Myocyte (in vitro differentiated cells): ENCODE measurements at regions not wholly inside any gene's neighbourhood (a gene's known extent, or its start where the extent isn't known, plus 50 kb on each side); places are given as distances from the start of the nearest gene placed in this dataset.
A peak's percentile ranks its signal among the peaks of the same experiment; 100 is the strongest.

Source experiments
- DNase-seq: peaks from one replicate; pipeline ENCODE4 v3.0.0-alpha.2; 2012; ENCODE audit warnings: low read depth

DNA sequence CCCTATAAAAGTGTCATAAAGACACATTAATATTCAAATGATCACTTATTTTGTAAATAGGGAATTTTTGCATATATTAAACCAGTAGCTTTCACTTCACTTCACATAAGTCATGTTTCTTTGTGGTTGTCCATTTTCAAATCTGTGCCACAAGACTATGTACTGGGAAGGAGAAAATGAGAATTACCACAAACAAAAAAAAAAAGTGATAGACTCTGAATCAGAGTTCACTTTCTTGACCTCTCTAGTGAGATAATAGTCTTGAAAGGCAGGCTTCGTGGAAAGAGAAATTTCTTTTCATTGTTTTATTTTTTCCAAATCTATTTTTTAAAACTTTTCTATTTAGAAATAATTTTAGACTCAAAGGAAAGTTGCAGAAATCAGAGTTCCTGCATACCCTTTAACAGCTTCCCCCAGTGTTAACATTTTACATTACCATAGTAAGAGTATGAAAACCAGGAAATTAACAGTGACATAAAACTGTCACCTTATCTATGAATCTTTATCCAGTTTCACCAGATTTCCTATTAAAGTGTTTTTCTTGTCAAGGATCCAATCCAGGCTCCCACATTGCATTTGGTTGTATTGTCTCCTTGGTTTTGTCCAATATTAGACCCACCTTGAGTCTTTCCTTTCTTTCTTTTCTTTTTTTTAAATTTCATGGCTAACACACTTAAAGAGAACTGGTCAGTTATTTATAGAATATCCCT is 215.4 kb upstream of the PGRMC2 start:
- DNase-seq, result no peak

DNA sequence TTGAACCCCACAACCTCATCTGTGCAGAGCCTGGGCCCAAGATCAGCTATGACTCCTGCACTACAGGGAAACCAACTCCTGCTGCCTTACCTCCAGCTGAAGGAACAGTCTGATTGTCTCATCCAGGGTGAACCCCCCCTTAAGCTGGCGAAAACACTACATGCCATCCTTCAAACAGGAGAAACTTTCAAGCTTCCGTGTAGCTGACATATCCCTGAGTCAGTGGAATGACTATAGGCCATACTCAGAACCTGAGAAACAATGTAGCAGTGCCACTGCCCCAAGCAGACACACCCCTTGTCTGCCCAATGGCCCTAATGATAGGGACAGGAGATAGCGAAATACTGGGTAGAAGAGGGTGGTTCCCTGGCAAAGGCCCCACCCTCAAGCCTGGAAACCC is 213.6 kb upstream of the PGRMC2 start:
- no peak for DNase-seq

DNA sequence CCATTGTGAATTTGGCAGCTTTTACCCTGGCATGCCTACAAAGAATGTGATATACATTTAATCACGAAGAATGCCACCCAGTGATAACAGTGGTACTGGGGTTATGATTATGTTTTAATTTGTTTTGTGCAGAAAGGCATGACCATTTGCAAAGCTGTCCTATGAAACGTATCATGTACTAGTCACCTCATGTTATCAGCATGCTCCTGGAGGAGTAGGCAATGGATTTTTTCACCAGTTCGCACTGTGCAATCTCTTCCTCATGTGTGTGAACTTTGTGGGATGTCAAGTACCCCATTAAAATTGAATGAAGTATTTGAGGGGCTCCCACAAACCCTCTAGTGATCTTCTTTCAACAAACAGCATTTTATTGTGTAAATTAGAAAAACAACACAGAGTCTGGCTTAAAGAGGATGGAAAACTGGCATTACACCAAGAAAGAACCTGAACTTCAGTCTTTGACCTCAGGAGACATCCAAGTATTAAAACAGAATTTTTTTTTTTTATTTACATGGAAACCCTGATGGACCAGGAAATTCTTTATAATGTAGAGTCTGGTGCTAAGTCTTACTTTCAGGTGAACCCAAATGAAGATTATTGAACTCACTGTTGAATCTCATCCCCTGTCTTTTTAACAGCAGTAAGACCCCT is 200.6 kb upstream of the PGRMC2 start:
- no peak for DNase-seq

DNA sequence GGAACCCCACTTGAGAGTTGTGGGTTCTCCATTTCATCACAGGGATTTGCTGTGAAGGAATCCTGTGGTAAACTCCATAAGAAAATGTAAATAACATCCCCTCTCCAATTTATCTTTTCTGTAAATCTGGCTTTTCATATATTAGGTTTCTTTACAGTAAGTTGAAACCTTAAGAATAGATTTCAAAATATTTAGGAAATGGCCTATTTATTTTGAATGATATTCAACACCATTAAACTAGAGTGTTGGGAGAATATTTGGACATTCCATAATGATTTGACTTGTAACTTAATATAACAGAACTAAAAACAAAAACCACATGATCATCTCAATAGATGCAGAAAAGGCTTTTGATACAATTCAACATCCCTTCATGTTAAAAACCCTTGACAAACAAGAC is 197.3 kb upstream of the PGRMC2 start:
- DNase-seq, result no peak

DNA sequence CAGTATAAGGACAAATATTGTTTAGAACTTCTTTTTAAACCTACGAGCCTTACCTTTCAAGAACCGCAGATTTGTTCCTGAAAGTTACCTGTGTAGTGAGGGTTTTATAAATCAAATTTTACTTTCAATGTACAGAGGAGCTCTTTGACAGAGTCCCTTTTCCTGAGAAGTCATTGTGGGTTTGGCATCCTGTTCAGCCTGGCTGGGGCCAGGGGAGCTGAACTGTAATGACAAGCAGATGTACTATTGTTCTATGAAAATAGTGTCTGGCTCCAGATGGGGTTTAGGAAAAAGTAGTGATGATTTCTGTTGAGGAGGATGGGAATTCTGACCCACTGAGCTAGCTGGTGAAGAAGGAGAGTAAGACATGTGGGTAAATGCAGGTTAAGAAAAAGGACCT is 196.2 kb upstream of the PGRMC2 start:
- DNase-seq, result peak; percentile 40

DNA sequence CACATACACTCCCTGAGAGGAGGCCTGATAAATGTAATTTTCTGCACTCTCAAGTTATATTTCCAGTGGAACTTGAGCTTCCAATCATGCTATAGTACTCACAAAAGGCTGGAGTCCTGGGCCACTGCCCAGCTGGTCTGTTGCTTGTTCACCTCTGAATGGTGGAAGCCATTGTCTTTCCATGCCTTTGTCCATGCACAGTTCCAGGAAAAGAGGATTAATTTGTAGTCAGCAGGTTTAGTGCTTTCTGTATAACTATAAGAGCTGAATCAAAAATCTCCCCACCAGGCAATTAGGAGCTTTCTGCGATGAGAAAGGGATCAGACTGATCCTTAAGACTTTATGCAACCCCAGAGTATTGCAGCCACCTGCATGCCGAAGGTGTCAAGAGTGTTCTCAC is 195.4 kb upstream of the PGRMC2 start:
- DNase-seq, result no peak

DNA sequence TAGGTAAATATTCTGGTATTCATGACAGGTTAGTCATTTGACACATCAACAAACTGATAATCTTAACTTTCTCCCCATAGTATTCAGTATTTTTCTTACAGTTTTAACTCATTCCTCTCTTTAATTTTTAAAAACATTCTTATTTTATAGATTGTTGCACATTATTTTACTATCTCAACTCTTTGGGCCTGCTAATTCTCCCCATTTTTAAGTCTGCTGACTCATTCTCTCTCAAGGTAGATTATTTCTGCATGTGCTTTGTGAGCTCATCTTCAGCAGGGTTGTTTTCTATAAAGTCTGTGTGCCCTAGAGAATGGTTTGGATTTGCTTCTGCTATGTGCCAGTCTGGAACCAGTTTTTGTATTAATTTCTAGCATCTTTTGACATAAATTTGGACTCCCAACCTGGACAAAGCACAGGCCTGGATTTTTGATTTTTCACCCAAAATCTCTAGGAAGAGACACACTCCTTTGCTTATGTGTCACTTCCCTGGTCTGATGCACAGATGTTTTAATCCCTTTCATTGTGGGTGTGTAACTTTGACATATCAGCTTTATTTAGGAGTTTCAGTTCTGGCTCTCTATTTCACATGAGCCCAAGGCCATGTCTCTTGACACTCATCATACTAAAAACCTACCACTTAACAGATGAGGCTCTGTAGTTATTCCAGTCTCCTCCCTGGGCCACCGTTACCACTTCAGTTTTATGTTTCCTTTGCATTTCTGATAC is 194.3 kb upstream of the PGRMC2 start:
- DNase-seq, result no peak

DNA sequence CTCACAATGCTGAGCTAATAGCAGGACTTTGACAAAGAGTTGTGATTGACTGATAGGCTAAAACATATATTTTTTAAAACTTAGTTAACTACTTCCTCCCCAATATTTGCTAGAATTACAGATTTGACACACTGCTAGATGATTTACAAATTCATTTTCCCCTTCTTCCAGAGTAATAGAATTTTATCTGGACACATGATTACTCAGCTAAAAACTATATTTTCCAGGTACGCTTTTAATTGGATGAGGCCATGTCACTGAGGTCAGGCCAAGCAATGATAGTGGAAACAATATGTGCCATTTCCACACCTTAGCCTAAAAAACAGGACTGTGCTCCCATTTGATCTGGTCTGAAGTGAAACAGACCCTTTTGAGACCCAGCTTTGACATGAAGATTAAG is 193.3 kb upstream of the PGRMC2 start:
- no peak for DNase-seq

DNA sequence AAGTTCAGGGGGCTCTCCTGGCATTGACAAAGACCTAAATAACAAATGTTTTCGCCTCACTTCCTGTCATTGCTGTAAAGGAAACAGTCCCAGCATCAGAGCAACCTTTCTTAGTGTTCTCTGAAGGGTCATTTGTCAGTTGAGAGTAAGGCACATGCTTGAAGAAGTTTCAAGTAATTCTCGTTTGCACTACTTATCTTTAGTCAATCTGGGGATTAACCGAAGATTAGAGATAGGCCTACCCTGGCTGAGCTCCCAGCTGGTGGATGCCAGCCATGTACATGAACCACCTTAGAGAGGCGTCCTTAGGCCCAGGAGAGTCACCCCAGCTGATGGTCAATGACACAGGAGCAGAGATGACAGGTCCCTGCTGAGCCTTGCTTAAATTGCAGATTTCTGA is 189.9 kb upstream of the PGRMC2 start:
- DNase-seq, result no peak

DNA sequence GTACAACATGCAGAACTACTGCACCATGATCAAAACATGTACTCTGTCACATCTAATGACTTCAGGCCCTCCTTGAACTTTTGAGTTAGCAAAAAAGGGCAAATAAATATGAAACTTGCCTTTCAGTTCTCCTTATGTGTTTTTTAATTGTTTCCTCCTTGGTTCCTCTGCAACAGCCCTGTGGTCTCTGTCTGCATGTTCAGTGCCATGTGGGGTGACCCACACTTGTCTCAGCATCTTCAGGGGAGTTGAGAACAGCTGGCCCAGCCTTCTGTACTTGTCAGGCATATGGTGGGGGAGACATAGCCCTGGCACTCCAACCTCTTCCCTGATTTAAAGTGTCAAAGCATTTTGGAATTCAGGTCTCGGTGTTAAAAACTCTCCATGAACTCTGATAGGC is 188.0 kb upstream of the PGRMC2 start:
- no peak for DNase-seq

DNA sequence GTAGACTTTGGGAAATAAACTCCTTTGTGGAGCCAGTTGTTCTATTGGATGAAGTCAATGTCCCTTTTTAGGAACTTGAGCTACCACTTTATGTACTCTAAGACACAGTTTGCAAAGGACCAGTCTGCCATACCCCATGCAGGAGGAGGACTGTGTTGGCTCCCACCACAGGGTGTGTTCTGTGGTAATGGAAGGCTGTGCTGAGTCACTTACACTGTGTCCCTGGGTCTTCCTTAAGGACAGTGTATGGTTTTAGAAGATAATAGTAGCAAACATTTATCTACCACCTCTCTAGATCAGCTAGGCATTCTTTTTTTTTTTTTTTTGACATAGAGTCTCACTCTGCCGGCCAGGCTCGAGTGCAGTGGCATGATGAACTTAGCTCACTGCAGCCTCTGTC is 184.0 kb upstream of the PGRMC2 start:
- DNase-seq, result peak; percentile 94

DNA sequence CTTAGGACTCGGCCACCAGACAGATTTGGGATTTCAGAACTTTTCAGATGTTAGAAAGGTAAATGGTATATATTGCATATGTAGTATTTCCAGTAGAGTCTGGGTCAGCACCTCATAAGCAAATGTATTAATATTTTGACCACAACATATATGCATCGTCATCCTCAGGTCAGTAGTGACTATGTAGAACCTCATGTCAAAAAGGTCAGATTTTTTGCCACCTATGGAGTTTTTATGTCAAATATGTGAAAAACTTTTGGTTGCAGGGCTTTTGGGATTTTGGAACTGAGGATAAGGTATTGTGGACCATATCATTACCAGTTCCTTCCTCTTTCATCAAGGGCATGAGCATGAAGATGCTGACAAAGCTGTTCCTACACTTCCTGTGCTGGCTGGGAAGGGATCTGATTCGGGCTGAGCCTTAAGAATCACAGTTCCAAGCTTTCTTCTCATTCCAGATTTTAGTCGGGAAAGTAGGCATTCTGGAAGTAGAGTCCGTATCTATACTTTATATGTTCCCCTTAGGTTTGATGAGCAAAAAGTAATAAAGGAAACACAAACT is 183.0 kb upstream of the PGRMC2 start:
- no peak for DNase-seq

DNA sequence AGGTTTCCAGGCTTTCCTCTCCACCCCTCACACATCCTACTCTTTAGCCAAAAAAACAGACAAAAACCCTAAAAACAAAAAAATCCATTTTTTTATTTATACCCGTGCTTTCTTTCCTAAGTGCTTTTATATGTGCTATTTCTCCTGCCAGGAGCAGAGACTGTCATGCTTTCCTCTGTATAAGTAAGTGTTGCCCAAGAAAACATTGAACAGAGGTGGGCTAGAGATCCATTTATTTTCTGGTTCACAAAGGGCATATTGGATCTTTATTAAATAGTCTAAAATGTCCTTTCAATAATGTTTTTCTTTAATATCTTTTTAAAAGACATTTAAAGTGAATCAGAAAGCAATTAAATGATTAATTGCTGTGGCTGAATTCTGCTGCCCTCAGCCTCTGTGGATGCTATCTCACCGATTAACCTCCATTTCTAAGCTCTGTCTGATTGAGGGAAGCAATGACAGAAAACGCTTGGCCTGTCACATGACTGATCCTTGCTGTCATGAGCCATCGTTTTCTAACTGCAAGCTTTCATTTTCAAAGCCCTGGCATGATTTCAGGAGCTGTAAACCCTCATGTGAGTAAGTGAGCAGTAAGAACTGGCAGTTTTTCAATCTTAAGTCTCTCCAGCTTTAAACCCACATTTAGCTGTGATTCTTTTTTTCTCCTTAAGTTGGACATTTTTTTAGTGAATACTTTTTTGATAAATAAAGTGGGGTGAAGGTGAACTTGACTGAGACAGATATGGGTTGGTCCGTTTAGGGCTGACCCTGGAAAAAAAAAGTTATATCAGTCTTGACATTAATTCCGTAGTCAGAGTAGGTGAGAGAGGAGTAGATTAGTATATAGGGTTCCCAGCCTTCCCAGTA is 180.7 kb upstream of the PGRMC2 start:
- DNase-seq, result peak; percentile 91

DNA sequence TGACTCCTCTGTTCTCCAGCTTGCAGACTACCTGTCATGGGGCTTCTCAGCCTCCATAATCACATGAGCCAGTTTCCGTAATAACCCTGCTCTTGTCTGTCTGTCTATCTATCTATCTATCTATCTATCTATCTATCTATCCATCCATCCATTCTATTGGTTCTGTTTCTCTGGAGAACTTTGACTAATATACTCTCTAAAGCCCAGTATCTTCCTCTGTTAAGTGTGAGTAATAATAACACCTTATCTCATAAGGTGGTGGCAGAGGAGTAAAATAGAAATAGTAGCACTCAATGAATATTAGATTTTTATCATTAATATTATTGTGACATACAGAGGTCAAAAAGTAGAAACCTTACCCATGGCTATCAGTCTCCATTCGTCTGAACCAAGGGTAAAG is 177.9 kb upstream of the PGRMC2 start:
- DNase-seq, result no peak

DNA sequence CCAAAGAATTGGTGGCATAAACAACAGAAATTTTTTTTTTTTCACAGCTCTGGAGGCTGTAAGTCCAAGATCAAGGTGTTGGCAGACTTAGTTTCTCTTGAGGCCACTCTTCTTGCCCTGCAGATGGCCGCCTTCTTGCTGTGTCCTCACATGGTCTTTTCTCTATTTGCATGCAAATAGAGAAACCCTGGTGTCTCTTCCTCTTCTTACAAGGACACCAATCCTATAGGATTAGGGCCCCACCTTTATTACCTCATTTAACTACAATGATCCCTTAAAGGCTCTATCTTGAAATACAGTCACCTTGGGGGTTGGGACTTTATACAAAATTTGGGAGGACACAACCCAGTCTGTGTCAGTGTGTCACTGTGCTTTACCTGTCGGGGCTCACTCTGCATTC is 175.4 kb upstream of the PGRMC2 start:
- no peak for DNase-seq

DNA sequence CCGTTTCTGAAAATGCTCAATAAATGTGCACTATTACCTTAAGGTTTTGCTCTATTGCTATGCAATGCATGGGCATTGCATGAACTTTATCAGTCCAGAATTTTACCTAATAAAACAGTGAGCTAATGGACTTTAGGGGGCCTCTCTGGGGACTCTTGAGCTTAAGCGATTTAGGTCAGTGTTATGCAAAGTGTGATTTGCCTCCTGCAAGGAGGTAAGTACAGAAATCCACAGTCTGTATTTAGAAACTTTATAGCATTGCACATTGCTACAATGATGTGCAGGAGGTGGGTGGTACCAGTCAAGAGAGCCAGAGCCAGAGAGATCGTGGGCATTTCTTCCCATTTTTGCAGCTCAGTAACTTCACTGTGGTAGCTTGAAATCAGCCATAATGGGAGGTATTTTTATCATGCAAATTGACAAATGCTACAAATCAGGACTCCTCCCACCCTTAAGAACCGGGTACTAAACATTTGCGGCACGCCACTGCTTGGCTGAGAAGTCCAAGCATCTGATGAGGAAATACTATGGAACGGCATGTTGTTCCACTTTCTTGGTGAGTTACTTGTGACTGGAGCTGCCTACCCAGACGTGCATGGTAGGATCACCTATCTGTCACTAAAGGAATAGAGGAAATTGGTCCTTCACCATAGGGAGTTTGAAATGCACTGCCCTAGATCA is 174.6 kb upstream of the PGRMC2 start:
- no peak for DNase-seq

DNA sequence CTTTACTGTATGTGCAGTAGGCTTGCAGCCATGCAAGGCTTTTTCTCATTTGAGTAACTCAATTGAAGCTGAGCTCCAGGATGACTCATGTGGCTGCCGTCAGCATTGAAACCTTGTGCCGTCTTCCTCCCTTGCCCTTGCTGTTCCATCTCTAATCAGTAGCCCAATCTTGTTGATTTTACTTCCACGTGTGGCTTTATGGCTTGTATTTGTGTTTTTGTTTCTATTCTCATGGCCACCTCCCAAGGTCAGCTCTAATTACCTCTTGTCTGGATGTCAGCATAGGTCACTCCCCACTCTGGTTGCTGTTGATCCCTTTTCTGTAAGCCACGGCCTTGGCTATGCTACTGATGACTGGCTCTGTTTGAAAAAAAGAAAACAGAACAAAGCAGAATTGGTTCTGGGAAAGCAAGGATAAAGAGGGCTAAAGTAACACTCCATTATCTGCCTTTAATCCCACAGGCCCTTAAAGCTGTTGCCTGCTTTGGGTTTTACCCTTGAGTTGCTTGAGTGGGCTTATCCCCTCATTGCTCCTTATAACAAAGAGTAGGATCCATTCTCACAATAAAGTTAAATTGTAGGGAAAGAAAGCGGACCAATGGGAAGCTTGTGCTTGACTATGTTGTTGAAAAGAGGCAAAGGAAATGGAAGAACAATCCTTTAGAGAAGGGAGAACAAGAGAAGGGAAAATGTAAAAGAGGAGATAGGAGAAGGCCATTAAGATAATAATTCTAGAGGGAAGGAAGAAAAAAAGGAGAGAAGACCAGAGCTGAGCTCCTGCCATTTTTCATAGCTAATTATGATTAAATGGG is 173.9 kb upstream of the PGRMC2 start:
- peak; percentile 42 for DNase-seq

DNA sequence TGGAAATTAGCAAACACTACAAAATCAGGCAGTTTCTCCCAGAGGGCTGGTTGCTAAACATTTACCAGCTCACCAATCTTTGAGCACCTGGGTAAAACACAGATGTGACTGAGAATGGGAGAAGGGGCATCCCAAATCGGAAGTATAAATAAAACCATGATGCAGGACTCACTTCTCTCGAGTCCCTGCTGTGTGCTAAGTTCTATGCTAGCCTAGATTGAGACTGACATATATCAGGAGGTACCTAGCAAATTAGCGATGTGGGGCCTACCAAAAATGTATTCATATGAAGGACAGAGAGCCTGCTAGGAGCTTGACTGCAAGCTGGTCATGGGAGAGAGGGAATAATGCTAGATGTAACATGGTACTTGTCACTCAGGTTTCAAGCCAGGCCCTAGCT is 171.9 kb upstream of the PGRMC2 start:
- DNase-seq, result no peak

DNA sequence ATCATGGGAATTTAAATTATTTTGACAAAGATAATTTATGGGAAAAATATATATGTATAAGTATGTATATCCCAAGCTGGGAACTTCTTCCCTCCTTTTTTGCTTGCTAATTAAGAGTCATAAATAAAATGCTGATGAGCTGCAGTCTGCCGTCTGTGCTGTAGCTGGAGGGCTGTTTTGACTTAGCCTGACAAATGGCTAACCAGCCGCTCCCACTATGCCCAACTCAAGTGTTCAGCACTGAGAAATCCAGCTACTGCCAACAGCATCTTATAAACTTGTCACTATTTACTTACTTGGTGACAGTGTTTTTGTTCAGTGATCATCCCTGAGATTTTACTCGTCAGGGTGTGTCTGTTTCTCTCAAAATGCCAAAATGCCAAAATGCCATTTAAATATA is 171.2 kb upstream of the PGRMC2 start:
- DNase-seq, result no peak

DNA sequence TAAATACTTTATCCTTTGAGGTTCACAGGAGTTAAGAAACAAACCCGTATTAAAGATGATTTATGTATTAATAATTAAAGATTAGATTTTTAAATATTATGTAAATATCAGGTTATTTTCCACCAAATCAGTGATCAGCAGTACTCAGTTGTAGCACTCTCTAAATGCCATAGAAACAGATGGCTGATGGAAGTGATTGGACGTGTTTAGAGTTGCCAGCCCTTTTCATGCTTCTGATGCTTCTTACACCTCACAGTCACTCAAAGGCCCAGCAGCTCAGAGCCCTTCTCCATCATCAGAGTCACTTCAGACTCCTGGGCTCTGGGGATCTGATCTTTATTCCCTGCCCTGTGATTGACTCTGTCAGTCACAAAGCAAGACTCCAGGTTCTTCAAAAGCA is 170.1 kb upstream of the PGRMC2 start:
- DNase-seq, result no peak
